SK-N-MC (cell line): ENCODE measurements at regions not wholly inside any gene's neighbourhood (a gene's known extent, or its start where the extent isn't known, plus 50 kb on each side); places are given as distances from the start of the nearest gene placed in this dataset.

Experiments
- EZH2 ChIP-seq: fragments of 200-600 bp; sonication (generic); IDR thresholded peaks from one replicate; pipeline ENCODE4 v1.6.1; 2017; ENCODE audit warnings: antibody characterized with exemption
- POLR2AphosphoS5 ChIP-seq: IDR thresholded peaks from 2 replicates; pipeline ENCODE4 v1.6.1; 2012; ENCODE audit warnings: mild to moderate bottlenecking, low read depth, low read length, borderline replicate concordance

DNA sequence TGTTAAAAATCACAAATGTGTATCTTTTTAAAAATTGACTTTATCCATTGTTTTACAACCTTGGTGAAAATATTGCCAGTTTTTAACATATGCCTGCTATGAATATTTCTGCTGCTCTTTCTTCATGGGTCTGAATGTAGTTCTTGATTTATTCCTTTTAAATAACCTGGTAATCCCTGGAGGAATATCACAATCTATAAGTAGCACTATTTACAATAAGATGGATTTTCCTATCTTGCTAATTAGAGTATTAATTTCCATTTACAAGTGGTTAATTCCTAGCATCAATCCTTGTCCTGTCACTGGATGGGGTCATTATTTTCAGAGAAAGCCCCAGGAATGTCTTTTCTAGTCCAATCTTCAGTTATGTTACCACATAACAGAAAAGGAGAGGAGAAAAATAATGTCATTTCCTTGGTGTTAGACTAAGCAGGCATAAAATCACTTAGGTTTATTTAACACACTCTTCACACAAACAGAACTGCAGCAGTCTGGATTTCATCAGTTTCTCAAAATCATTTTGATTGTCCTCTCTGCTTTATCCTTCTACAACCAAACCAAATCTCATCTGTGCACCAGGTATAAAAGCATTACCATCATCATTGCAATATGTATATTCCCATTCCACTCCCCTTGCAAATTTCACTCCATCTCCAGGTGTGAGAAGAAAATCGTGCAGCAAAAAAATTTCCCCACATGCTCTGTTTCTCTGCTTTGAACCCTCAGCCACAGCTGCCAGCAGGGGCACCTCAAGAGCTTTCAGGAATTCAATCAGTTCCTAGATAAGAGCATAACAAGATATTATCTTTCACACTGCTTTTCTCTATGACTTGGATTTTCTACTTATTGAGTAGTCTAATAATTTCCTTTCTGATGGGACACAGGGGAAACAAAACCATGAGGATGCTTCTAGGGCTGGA is 204.1 kb downstream of the SEC61B start:
- no peak for TF ChIP-seq EZH2
- no peak for TF ChIP-seq POLR2AphosphoS5
